Upper lobe of left lung (tissue), 4 donors: ENCODE measurements at regions not wholly inside any gene's neighbourhood (a gene's known extent, or its start where the extent isn't known, plus 50 kb on each side); places are given as distances from the start of the nearest gene placed in this dataset.

Experiments
- EP300 ChIP-seq, 4 donors: sonication (generic); formaldehyde crosslinking; IDR thresholded peaks; one replicate each; pipeline ENCODE4 v1.5.1; 2017; ENCODE audit warnings: antibody characterized with exemption in 4 of 4, control low read depth in 2 of 4
- POLR2A ChIP-seq, 4 donors: fragments of 450-650 bp; IDR thresholded peaks; one replicate each; pipeline ENCODE4 v1.5.1; 2016 to 2017; ENCODE audit warnings: antibody characterized with exemption in 4 of 4, mild to moderate bottlenecking in 2 of 4
- POLR2AphosphoS5 ChIP-seq, 2 donors: sonication (generic); formaldehyde crosslinking; IDR thresholded peaks; one replicate each; pipeline ENCODE4 v1.5.1; 2017; ENCODE audit warnings: antibody characterized with exemption in 2 of 2
- TF ChIP-seq, protein P1 (sequence below), 6 experiments: fragments of 450-650 bp in 4 of 6; fragments of 200-600 bp in 2 of 6; sonication (generic) in 2 of 6; IDR thresholded peaks; one replicate each; pipeline ENCODE4 v1.5.1; 2016 to 2019; ENCODE audit warnings: antibody characterized with exemption in 6 of 6

DNA sequence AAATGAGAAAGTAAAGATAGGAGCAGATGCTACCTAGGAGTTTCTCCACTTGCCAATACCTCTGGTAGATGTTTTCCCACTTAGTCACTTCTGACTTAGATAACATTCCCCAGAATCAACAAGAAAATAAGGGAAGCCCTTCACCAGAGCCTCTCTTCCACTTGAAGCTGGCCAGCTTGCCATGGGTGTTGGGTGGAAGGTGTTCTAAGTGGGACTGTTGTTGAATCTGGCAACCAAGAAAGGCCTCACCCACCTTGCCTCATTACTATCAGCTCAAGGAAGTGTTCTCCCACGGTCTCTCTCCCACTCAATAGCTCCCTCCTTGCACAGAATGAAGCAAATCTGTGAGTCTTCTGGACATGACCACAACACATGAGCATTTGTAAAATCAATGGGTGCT, 100.4 kb upstream of the REG3A start:
- TF ChIP-seq POLR2A (IDR thresholded peaks at IDR 0.05) (no peak), EP300 (IDR thresholded peaks at IDR 0.05) (no peak), POLR2AphosphoS5 (IDR thresholded peaks at IDR 0.05) (no peak)
- TF ChIP-seq, protein P1, sequence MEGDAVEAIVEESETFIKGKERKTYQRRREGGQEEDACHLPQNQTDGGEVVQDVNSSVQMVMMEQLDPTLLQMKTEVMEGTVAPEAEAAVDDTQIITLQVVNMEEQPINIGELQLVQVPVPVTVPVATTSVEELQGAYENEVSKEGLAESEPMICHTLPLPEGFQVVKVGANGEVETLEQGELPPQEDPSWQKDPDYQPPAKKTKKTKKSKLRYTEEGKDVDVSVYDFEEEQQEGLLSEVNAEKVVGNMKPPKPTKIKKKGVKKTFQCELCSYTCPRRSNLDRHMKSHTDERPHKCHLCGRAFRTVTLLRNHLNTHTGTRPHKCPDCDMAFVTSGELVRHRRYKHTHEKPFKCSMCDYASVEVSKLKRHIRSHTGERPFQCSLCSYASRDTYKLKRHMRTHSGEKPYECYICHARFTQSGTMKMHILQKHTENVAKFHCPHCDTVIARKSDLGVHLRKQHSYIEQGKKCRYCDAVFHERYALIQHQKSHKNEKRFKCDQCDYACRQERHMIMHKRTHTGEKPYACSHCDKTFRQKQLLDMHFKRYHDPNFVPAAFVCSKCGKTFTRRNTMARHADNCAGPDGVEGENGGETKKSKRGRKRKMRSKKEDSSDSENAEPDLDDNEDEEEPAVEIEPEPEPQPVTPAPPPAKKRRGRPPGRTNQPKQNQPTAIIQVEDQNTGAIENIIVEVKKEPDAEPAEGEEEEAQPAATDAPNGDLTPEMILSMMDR (IDR thresholded peaks at IDR 0.05), result no peak
